HG02885 (cell line): ENCODE measurements at regions not wholly inside any gene's neighbourhood (a gene's known extent, or its start where the extent isn't known, plus 50 kb on each side); places are given as distances from the start of the nearest gene placed in this dataset.

Experiments
- ATAC-seq: cut with Tn5 transposase; IDR thresholded peaks from one replicate; pipeline ENCODE4 v1.9.1; 2021; ENCODE audit warnings: mild to moderate bottlenecking; ENCODE audit not compliant: unreplicated experiment, poor library complexity

DNA sequence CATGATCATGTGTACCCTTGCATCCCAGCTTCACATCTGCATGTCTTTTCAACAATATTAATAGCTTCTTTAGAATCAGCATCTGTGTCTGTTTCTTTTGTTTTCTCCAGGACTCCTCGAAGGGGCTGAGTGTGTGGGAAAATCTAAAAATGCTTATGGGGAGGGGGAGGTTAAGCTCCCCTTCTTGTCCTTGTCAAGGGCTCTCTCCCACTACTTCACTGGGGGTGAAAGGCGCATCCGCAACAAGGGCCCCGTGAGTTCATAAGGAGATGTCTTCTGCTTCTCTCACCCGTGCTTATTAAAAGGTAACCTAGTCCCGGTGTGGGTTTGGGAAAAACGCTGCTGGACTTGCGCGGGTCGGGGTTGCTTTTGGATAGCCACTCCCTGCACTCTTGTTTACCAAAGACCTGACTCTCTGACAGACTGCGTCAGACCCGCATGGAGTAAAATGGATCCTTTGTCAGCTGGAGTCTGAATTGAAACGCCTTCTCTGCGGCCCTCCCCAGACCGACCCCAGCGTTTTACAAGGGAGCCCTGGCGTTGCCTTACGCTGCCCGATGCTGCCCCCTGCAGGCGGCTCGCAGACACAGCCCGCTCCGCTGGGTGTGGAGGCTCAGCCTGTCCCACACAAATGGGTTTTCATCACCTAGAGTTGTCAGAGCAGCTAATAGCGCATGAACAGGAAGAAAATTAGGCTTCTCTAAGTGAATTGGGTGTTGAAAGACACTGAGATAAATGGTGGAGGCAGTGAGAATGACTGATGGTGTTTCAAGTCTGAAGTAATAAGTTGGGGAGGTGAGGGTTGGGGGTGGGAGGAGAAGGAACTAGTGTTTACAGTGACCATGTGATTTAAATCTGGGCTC lies 53.8 kb downstream of the IER5 start:
- peak; percentile 86 for ATAC-seq

DNA sequence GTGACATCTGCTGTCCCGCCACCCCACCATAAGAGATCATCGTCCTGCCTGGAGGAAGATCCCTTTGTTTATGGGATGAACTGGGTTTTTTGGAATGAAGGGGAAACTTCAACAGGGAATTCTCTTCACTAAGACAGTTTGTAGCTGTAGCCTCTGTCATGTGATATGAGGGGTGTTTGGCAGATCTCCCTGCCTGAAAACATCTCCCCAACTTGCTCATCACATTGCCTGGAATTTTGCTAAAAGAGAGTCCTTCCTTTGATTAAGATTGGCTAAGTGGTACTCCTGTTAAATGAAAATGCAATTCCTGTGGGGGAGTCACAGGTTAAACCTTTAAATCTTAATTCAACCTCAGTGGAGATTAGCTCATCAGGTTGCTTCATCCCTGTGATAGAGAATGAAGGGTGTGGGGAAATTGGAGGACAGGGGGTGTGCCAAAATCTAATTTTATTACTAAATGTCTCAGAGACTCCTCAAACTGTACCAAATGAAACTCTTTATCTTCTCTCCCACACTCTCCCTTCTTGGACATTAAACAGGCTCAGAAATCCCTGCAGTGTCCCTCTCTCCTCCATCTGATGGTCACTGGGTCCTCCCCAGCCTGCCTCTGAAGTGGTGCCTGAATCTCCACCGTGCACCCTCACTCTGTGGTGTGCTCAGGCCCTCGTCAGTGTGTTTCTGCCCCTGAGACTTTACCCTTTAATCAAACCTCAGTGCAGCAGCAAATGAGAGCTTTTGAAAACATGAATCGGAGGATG lies 54.8 kb downstream of the IER5 start:
- no peak for ATAC-seq

DNA sequence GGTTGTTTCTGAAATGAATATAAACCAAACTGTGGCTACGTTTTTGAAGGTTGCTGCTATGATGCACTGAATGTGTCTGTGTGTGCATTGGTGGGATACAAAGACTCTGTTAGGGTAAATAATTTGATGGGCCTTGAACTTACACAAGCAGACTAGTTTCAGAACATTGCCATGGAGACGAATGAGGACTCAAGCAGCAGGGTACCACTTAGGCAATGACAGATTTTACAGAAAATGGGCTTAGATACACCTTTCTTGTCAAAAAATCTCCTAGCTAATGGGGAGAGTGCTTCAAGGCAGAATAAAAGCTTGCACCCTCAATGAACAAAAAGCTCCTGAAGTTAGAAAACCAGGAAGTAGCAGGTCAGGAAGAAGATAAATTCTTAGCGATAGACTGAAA lies 55.7 kb downstream of the IER5 start:
- ATAC-seq: no peak

DNA sequence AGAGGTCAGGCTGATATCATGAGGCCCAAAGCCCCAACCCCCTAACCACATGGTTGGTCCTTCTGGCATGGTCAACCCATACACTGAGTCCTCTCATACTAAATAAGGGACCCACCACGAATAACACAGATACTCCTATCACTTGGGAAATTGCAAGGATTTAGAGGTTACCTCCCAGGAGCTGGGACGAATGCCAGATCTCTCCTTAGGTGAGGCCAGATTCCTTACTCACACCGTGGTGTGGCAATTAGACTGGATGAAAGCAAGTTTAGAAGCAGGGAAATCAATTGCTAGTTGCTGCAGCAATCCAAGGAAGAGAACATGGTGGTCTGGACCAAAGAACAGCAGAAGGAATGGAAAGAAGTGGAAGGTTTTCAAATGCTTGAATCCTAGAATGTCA lies 60.1 kb downstream of the IER5 start:
- no peak for ATAC-seq

DNA sequence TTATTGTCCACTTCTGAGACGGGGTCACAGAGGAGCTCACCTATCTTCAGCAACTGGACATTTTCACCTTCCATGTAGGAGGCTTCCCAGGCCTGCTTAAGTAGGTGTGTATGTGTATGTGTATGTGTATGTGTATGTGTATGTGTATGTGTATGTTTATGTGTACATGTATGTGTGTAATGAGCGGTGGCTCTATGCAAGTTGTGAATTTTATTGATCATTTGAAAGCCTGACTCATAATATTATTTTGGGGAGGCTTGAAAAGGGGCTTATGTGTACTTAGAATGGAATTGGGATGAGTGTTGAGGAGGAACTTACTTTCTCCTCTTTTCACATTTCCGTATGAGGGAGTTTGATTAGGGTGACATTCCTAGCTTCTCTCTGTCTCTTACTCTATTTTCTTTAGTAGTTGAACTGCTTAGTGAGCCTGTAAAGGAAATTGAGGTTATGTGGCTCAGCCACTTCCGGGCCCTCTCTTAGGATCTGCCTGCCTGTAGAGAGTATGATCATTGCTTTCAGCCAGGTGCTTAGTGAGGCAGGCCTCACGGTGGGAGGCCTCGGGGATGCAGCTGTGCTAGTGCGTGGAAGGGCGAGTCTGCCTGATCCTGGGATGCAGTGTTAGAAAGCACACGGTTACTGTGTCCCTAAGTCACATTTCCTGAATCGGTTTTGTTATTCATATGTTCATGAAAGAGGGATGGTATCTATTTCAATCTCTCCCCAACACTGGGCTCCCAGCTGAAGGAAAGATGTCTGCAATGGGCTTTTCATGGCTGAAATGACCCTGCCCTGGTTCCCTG lies 61.0 kb downstream of the IER5 start:
- peak; percentile 81 for ATAC-seq

DNA sequence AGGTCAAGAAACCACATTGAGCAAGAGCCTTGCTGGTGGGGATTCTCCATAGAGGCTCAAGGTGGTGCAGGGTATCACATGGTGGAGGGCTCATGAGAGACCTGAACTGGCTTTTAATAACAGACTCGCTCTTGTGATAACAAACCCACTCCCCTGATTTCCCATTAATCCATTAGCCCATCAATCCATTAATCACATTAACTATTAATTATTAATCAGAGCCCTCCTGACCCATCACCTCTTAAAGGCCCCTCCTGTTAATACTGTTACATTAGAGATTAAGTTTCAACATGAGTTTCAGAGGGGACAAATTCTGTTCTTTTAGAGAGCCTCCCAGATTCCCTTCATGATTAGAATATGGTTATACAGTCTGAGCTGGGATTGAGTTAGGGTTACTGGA lies 61.8 kb downstream of the IER5 start:
- no peak for ATAC-seq

DNA sequence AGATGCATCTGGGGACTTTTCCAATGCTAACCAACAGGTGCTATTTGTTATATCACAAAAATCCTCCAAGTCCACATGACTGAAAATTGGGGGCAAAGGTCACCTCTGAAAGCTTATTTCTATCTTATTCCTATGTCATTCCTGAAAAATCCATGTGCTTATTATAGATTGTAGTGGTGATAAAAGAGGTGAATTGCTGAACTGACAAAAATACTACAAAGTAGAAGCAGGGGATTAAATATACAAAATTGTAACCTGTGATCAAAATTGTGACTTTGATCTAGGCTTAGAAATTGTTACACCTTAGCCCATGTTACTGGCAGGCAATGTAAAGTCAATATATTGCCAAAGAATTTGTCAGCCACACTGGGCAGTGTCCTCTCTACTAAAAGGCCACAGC lies 62.3 kb downstream of the IER5 start:
- no peak for ATAC-seq

DNA sequence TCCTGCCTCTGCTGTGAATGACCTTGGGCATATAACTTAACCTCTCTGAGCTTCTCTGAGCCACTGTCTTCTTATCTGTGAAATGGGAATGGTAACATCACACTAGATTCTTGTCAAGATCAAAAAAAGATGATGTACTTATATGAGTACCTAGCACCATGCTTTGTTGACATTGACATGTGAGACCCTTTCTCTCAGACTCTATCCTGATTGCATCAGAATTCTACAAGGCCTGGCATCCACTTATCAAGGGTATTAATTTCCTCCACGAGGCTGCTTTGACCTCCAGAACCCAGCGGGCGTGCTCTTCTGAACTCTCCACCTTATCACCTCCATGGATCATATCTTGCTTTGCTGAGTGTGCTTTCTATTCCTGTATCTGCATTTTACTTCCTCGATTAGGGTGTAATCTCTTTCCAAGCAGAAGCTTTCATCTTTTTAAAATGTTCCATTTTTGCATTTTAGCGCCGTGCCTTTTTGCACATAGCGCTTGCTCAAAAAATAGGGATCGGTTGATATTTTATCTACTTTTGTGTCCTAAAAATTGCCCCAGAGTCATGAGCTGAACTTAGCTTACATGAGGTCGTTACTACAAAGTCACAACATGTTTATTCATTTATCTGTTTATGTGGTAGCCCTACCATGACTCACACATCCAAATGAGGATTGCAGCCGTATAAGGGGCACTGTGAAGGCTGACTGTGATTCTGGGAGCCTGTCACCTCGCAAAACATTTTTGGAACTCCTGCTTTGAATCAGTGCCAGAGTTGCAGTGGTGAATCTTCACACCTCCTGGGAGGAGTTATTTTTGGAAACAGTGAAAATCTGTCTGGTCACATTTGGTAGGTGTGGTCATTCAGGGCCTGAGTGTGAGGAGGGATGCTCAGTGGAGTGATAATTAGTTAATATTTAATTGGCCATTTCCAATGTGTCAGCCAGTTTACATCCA lies 63.2 kb downstream of the IER5 start:
- ATAC-seq: no peak

DNA sequence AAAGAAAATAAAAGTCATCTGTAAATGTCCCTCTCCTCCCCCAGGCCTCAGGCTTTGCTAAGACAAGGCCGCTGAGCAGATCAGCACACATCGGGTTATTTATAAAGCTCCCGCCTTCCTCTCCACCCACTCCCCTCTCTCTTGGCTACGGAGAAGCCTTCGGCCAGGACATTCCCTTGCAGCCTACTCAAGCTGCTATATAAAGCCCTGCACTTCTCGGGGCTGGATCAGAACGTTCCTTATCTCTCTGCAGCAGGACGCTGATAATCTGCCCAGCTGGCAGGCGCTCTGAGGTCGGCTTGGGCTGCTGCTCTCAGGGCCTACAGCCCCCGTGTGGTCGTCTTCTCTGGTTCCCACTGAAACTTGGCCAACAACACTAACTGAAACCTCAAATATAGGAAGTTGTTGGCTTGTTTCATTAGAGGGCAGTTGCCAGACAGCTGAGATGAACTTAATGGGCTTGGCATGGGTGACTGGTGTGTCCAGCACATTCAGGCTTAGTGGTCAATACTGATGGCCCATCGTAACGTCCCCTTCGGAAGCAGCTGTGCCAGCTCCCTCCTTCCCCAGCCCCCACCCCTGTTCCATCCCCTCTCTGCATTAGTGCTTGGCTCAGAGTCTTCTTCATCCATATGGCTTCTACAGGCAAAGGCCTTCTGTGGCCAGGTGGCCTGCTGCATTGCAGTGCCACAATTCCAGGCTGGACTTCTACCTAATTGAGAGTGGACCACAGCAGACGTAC lies 64.6 kb downstream of the IER5 start:
- peak; percentile 81 for ATAC-seq

DNA sequence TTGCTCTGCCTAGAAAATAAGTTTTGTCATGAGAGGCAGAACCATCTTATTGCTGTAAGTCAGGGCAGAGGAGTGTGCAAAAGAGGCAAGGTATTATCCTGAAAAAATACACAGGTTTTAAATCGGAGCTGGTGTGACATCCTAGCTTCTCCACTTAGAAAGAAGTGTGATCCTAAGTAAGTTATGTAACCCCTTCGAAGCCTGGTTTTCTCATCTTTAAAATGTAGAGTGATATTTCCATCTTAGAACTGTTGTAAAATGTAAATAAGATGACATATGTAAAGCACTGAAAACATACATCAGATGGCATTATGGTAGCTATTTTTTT lies 65.1 kb downstream of the IER5 start:
- ATAC-seq: no peak

DNA sequence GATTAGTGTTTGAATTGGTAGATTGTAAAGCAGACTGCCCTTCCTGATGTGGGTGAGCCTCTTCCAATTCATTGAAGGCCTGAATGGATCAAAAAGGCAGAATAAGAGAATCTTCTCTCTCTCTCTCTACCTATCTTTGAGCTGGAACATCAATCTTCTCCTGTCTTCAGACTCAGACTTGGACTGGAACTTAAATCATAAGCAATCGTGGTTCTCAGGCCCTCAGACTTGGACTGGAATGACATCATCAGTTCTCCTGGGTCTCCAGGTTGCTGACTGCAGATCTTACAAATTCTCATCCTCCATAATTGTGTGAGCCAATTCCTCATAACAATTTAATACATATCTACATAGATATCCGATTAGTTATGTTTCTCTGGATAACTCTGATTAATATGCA lies 66.8 kb downstream of the IER5 start:
- ATAC-seq: no peak

DNA sequence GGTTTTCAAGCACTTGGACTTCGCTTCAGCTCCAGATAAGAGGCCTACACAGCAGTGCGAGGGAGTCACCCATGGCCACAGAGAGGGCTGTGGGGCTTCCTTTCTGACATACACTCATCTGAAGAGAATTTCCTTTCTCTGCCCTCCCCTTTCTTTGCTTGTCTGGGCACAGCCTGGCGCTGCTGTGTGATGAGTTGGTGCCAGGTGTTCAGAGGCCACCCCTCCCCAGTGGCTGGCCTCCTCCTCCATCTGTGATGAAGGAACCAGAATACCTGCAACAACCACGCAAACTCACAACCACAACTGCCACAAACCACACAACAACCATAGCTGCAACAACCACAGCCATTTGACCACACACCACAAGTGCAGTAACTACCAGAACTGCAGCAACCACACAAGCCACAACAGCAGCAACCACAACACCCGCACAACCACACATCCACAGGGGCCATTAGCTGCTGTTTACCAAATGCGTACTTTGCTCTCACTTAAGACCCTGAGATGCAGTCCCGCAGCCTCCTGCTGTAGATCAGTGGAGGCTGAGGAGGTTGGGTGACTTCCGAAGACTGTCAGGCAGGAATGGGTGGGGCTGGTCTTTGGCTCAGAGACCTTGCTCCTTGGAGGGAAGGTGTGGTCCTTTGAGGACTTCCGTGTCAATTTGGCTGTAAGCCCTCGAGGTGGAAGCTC lies 71.1 kb downstream of the IER5 start:
- ATAC-seq: no peak

DNA sequence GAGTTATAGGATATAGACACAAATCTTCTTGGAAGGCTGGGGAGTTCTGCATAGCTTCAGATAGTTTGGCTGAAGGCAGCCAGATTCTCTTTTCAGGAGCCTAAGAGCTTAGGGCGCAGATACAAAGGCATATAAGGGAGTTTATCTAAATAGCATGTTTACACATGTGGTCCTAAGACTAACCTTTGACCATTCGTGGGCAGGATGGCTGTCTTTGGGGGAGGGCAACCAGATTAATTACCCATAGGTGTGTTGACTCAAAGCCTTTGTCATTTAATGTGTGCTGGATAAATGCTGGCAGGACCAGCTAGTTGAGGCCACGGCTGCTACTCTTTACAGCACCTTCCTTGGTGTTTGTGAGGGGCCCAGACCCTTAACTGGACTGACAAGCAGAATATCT lies 71.8 kb downstream of the IER5 start:
- ATAC-seq: no peak

DNA sequence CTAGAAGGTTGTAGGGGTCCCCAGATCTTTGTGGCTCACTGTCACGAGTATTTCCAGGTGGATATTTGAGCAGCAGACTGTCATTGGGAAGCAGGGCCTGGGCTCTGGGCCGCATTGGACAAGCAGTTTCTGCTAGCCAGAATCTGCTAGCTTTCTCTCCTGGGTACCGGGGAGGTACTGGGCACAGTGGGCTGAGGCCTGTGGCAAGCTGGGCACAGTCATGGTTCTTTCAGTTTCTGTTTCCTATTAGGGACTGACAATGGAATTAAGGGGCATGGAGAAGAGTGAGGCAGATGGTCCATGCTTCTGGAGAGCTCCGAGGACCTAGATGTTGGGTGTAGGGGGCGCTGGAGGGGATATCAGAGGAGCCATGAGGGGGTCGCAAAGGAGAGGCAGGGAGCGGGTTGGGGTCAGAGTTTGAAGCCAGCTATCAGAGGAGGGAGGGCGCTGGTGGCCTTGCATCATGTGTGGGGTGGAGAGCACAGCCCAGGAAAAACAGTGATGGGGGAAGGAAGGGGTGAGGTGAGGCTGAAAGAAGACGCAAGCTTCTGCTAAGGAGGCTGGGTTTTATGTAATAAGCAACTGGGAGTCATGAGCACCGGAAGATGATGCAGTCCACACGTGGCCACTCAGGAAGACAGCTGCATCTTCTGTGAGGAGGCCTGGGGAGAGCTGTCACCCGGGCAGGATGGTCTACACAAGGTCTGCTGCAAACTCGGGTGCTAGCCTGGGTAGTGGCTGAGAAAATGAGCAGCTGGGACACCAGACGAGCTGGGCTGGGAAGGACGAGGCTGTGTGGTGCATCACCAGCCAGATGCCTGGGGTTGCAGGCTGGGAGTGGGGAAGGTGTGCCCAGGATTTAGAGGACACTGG lies 72.7 kb downstream of the IER5 start:
- no peak for ATAC-seq

DNA sequence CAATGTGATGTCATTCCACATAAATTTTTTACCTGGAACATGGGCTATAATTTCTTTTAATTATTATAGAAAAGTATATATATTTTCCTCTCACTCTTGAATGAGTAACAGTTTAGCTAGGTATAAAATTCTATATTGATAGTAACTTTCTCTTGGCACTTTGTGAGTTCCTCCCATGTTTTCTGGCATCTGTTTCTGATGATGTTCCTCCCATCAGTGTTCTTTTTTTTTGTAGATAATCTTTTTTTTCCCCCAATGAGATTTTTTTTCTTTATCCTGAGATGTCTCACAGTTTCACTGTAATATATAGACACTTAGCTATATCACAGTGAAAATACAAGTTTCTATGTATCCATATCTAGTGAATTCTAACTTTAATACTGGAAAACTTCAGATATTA lies 75.2 kb downstream of the IER5 start:
- ATAC-seq: no peak

DNA sequence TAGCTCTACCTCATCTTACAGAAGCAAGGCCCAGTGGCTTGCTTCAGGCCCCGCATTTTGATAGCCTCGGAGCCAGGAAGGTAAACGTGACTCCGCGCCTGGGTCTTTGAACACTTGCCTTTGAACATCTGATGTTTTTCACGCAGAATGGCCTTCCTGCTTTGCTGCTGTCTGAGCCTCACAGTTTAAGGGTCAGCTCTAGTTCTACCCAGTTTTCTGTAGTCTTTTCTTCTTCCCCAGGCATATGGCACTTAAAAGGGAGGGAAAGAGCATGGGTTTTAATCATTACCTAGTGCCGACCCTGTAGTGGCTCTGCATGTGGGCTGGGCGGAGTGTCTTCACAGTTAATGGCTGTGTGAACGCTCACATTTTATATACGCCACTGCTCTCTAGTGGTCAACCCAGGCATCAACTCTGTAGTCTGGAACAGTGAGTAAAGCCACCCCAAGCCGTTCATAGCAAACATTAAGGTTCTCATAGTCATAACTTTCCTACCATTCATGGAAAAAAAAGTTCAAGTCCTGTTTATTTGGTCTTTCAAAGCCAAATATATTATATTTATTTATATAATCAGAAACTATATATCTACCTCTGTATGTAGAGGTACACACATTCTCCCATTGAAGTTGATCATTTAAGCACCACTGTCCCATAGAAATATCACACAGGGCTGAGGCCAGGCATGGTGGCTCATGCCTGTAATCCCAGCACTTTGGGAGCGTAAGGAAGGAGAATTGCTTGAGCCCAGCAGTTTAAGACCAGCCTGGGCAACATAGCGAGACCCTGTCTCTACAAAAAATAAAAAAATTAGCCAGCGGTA lies 78.1 kb downstream of the IER5 start:
- ATAC-seq: peak; percentile 94

DNA sequence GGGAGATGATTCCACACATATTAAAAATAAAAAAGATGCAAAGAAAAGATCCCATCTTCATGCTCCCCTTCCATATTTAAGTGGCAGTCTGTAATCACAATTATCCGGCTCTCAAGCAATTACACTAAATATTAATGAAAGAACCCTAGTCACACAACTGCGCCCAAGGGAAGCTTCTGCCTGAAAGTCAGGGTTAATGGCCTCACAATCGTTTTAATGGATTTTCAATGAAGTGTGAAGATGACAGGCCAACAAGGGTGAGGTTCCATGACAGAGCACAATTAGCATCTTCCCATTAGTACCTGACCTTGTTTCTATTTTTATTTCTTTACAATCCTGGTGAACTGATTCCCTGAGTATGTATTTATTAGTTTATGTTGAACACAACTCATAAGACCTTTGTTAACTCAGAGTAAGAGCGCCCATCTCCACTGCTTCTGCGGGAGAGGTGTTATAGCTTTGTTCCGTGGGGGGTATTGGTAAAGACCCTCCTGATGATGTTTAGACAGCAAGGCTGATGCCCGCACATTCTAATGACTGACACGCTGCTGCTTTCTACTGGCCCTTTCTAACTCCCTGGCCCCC lies 80.9 kb downstream of the IER5 start:
- no peak for ATAC-seq
